GM10266 (cell line): ENCODE measurements at regions not wholly inside any gene's neighbourhood (a gene's known extent, or its start where the extent isn't known, plus 50 kb on each side); places are given as distances from the start of the nearest gene placed in this dataset.

Experiments used
- DNase-seq: peaks from one replicate; pipeline ENCODE4 v3.0.0; 2012; ENCODE audit errors: extremely low spot score
- TF ChIP-seq, protein P1 (sequence below): IDR thresholded peaks from 2 replicates; pipeline ENCODE4 v1.5.1; 2012; ENCODE audit warnings: mild to moderate bottlenecking, low read depth; ENCODE audit not compliant: control insufficient read depth, insufficient read depth; ENCODE audit errors: missing control alignments

DNA sequence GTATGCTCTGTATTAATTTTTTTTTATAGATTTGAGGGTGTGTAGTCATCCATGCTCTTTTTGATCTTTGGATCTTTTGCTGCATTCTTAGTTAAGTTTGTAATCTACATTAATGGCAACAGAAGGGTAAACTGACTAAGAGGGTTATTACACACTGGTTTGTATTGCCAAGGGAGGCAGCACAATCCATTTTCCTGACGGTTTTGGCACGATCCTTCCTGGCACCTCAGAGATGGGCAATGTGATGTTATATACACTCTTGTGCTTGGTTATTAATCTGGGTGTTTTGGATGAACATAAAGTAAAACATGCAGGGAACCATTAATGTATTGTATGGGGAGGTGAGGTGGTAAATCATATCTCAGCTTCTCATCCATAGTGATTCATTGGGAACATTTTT lies 98.8 kb upstream of the SLC38A2 start:
- DNase-seq = no peak
- TF ChIP-seq, protein P1, sequence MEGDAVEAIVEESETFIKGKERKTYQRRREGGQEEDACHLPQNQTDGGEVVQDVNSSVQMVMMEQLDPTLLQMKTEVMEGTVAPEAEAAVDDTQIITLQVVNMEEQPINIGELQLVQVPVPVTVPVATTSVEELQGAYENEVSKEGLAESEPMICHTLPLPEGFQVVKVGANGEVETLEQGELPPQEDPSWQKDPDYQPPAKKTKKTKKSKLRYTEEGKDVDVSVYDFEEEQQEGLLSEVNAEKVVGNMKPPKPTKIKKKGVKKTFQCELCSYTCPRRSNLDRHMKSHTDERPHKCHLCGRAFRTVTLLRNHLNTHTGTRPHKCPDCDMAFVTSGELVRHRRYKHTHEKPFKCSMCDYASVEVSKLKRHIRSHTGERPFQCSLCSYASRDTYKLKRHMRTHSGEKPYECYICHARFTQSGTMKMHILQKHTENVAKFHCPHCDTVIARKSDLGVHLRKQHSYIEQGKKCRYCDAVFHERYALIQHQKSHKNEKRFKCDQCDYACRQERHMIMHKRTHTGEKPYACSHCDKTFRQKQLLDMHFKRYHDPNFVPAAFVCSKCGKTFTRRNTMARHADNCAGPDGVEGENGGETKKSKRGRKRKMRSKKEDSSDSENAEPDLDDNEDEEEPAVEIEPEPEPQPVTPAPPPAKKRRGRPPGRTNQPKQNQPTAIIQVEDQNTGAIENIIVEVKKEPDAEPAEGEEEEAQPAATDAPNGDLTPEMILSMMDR = no peak

DNA sequence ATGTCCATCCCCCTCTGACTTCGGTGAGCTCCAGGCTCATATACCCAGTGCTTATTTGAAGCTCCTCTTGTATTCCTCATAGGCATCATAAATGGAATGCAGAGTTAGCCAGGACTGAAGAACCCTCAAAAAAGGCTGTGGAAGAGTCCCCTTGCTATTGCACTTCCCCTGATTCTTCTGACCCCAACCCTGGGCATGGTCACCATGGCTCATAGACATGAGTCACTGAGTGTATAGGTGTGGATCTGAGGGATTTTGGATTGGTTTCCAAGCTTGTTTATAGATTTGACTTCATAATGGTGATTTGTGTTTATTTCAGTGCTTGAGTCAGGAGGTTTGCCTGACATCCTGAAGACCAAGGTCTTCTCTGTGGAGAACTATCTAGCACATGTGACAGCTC lies 98.4 kb upstream of the SLC38A2 start:
- DNase-seq = no peak

DNA sequence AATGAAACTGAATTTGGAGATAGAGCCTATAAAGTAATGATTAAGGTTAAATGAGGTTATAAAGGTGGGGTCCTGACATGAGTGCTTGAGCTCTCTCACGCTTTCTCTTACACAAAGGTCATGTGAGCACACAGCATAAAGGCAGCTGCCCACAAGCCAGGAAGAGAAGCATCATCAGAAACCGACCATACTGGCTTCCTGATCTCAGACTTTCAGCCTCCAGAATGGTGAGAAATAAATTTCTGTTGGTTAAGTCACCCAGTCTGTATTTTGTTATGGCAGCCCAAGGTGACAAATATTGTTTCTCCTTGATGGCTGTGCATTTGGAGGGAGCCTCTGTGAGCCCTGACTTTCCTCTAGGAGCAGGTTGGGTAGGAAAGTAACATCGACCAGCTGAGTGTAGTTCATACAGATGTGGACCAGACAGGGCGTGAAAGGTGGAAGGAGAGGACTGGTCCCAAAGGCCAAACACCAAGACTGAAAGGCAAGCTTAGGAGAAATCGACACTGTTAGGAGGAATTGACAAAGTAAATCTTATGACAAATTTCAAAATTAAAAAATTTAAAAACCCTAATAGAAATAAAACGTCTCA lies 97.6 kb upstream of the SLC38A2 start:
- TF ChIP-seq, protein P1 = no peak
- DNase-seq = peak; percentile 23

More for the DNA sequence above, 98.4 kb upstream of the SLC38A2 start:
- TF ChIP-seq, protein P1 = no peak

DNA sequence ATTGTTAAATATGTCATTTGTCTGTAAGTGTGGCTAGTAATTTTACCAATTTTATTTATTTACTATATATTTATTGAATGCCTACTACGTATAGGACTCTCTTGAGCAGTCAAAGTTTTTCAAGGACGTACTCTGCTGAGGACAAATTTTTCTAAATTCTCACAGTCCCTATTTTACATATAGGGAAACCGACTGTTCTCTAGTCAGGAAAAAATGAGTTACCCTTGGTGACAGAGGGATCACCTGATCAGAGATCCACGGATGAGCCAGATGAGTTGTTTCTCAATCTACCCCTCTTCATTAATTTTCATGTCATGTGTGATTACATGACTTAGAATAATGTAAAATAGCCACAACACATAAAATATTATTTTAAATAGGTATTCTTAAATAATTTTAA lies 96.2 kb upstream of the SLC38A2 start:
- TF ChIP-seq, protein P1 = no peak
- DNase-seq = no peak

DNA sequence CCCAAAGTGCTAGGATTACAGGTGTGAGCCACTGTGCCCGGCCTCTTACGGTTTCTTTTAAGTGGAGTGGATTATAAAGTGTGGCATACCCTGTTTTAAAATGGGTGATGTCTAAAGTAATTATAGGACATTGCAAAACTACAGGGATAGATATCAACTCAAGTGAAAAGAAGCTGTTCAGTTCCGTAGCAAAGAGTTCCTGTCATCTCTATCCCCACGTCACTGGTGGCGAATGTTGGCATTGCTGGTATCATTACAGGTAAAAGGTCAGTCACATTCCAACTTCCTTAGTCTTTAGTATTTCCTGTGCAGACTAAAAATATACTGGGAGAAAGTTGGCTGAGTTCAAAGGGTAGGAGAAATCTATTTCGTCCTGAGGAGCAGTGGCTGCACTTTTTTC lies 95.6 kb upstream of the SLC38A2 start:
- TF ChIP-seq, protein P1 = no peak
- no peak for DNase-seq

DNA sequence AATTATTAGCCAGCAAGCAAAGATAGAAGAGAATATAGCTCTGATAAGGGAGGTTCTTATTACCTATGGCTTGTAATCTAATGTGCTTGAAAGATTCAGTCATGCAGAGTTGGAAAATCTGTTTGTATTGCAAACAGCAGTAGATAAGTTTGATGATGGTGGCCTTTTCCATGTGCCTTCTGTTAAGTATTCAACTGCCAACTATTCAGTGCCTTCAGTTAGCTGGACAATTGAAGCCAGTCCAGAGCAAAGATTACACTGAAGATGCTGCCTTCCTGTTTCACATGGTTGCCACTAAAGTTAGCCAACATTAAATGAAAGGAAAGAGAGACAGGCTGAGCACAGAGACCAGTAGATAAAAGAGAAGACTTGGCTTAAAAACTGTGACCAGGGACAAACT lies 92.7 kb upstream of the SLC38A2 start:
- no peak for DNase-seq
- TF ChIP-seq, protein P1 = no peak

DNA sequence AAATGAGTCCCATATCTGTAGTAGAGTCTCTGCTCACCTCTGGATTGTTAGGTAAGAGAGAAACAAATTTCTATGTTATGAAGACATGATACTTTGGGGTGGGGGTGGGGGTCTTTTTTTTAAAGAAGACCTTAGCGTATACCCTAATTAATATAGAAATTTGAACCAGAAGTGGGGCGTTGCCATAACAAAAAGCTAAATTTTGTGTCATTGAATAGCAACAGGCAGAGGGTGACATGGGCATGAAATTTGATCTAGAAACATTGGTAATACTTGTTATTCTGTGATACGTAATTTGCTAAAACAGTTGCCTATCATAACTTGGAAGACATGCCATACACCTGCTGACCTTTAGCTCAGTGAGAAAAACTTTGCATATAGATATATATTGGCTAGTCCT lies 92.3 kb upstream of the SLC38A2 start:
- DNase-seq = no peak
- TF ChIP-seq, protein P1 = no peak
